ENCODE measurements at regions not wholly inside any gene's neighbourhood (a gene's known extent, or its start where the extent isn't known, plus 50 kb on each side); places are given as distances from the start of the nearest gene placed in this dataset.

- DNase-seq, result no peak
Observed at GRCh38 chr20:2237059-2237458, 58.7 kb upstream of the TGM3 start.

DNA sequence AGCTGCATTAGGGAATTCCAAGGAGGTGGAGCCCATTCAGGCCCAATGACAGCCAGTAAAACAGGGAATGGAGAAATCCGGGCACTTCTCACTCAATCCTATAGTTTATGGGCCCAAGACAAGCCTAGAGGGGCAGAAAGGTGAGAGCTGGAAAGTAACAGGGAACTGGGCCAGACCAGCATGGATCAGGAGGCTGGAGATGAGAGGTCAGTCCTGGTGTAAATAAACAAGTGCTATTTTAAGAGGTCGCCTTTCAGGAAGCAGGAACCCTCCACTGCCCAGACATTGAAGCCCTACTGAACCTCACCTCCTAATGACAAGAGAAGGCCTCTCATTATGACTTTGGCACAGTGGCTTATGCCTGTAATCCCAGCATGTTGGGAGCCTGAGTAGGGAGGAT lies 57.2 kb upstream of the TGM3 start:
- DNase-seq, result no peak

DNA sequence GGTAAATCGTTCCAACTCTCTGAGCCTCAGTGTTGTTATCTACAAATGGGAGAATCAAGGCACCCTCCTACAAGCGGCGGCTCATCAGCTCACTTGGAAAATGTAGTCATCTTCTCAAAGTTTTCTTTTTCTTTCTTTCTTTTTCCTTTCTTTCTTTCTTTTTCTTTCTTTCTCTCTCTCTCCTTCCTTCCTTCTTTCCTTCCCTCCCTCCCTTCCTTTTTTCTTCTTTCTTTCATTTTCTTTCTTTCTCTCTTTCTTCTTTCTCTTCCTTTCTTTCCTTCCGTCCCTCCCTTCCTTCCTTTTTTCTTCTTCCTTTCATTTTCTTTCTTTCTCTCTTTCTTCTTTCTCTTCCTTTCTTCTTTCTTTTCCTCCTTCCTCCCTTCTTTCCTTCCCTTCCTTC lies 55.0 kb upstream of the TGM3 start:
- no peak for DNase-seq

GRCh38 chr20:2242678-2243077 lies 53.1 kb upstream of the TGM3 start:
- no peak for DNase-seq

GRCh38 chr20:2244523-2244922 lies 51.3 kb upstream of the TGM3 start:
- DNase-seq, result no peak

DNA sequence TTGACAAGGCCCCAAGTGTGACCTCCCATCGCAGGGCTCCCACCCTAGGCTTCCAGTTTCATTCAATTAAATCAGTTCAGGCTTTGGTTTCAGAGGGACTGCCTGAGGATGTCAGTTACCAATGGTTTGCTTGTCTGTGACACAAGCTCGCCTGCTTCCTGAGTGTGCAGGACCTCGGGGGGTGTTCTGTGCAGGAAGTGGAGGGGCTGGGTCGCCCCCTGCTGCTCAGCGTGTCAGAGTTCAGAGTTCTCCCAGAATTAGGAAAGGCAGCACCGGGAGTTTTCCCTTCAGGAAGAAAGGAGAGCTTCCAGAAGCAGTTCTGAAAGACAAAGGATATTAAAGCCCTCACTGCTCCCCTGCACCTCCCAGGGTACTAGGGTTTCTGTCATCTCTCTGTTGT lies 50.8 kb upstream of the TGM3 start:
- no peak for DNase-seq

DNA sequence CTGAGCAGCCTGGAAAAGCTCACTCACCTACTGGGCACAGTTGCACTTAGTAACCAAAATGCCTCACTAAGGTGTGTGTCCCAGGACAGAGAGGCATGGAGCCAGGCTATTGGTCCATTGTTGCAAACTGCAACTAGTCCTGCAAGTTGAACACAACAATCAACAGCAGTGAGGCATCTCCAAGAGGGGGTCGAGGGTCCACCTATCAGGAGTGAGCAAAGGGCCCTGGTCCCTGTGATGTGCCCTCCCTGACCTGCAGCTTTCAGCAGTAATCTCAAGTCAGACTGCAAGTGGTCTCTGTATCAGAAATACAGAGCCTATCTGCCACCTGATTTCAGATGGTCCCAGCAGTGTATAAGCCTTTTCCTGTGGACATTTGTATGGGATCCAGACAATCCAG lies 50.2 kb upstream of the TGM3 start:
- no peak for DNase-seq

Measured in NCI-H774 (cell line).